ENCODE measurements at regions not wholly inside any gene's neighbourhood (a gene's known extent, or its start where the extent isn't known, plus 50 kb on each side); places are given as distances from the start of the nearest gene placed in this dataset.

GRCh38 chr14:29242755-29243754, 476.5 kb downstream of the FOXG1 start (continued):
- TF ChIP-seq CBX5 (IDR thresholded peaks at IDR 0.05; ENCODE audit: low read depth, low read length): no peak
- no peak for TF ChIP-seq TAF1 (IDR thresholded peaks at IDR 0.05; ENCODE audit: low read depth, low read length)
- TF ChIP-seq GTF2F1 (IDR thresholded peaks at IDR 0.05; ENCODE audit: borderline replicate concordance, low read depth, low read length): no peak
- no peak for TF ChIP-seq TCF12 (IDR thresholded peaks at IDR 0.05; ENCODE audit: low read depth, low read length)
- TF ChIP-seq HDAC6 (IDR thresholded peaks at IDR 0.05; ENCODE audit: low read depth, low read length): no peak
- no peak for TF ChIP-seq SIN3A (conservative IDR thresholded peaks at IDR 0.05 in 1 of 2, IDR thresholded peaks at IDR 0.05 in 1 of 2; ENCODE audit: low read depth in 1 of 2, low read length in 2 of 2)
- TF ChIP-seq KDM4A (IDR thresholded peaks at IDR 0.05; ENCODE audit: low read depth, low read length, severe bottlenecking): no peak
- TF ChIP-seq CREB1 (IDR thresholded peaks at IDR 0.05): no peak
- no peak for TF ChIP-seq CHD1 (IDR thresholded peaks at IDR 0.05; ENCODE audit: low read depth, low read length)
